Stimulated activated CD4-positive, alpha-beta T cell treated with anti-CD3 and anti-CD28 coated beads, Interleukin-15, amount 100 ng/mL, for 1 hour (primary cell): ENCODE measurements at regions not wholly inside any gene's neighbourhood (a gene's known extent, or its start where the extent isn't known, plus 50 kb on each side); places are given as distances from the start of the nearest gene placed in this dataset.

ENCODE experiments used
- DNase-seq, 2 donors: peaks; one replicate each; pipeline ENCODE4 v3.0.0-alpha.2; 2020; ENCODE audit warnings: low read depth in 1 of 2, low spot score in 1 of 2

GRCh38 chr18:47343291-47343690 is 91.8 kb upstream of the SKOR2 start:
- DNase-seq: no peak

- DNase-seq: no peak
These were observed 91.1 kb upstream of the SKOR2 start for GRCh38 chr18:47342566-47342965.

GRCh38 chr18:47341678-47342077 is 90.2 kb upstream of the SKOR2 start:
- no peak for DNase-seq

GRCh38 chr18:47334966-47335365 is 83.5 kb upstream of the SKOR2 start:
- no peak for DNase-seq

GRCh38 chr18:47333926-47334635 is 82.6 kb upstream of the SKOR2 start:
- DNase-seq: no peak

GRCh38 chr18:47331641-47332040 is 80.2 kb upstream of the SKOR2 start:
- no peak for DNase-seq

- no peak for DNase-seq
These were observed 79.6 kb upstream of the SKOR2 start for GRCh38 chr18:47331026-47331425.

- no peak for DNase-seq
These were observed 71.7 kb upstream of the SKOR2 start for GRCh38 chr18:47323158-47323557.

GRCh38 chr18:47321815-47322214 is 70.4 kb upstream of the SKOR2 start:
- DNase-seq: no peak

GRCh38 chr18:47317824-47318508 is 66.5 kb upstream of the SKOR2 start:
- DNase-seq: no peak

GRCh38 chr18:47316924-47317323 is 65.5 kb upstream of the SKOR2 start:
- DNase-seq: no peak

GRCh38 chr18:47313901-47314300 is 62.4 kb upstream of the SKOR2 start:
- DNase-seq: no peak

- no peak for DNase-seq
These were observed 60.1 kb upstream of the SKOR2 start for GRCh38 chr18:47311585-47311984.
